OCI-LY3 (cell line): ENCODE measurements at regions not wholly inside any gene's neighbourhood (a gene's known extent, or its start where the extent isn't known, plus 50 kb on each side); places are given as distances from the start of the nearest gene placed in this dataset.

Experiments
- H2AFZ ChIP-seq: fragments of 200-600, 300-600 bp; shearing (Covaris generic); 2 replicates; pipeline ENCODE4 v1.6.0; 2014; ENCODE audit warnings: antibody characterized with exemption, low read depth, low read length
- H3K27ac ChIP-seq: fragments of 200-600, 300-600 bp; sonication (generic); 2 replicates; pipeline ENCODE4 v1.5.1; 2014; ENCODE audit warnings: mild to moderate bottlenecking, low read length, moderate library complexity, mixed read lengths
- H3K27me3 ChIP-seq: fragments of 200-600, 300-600 bp; sonication (generic); 2 replicates; pipeline ENCODE4 v1.6.1; 2014; ENCODE audit warnings: low read depth, low read length, mixed read lengths
- H3K36me3 ChIP-seq: fragments of 200-600, 300-600 bp; sonication (generic); replicated peaks from 2 replicates; pipeline ENCODE3; 2014; ENCODE audit warnings: low read depth, low read length, mixed read lengths
- H3K4me1 ChIP-seq: fragments of 300-600, 200-600 bp; sonication (generic); 2 replicates; pipeline ENCODE4 v1.6.1; 2014; ENCODE audit warnings: low read length, mixed read lengths
- H3K4me2 ChIP-seq: fragments of 200-600, 300-600 bp; sonication (generic); 2 replicates; pipeline ENCODE4 v1.6.1; 2014; ENCODE audit warnings: low read length, mixed read lengths
- H3K4me3 ChIP-seq: fragments of 300-600, 200-600 bp; sonication (generic); 2 replicates; pipeline ENCODE4 v1.5.1; 2014; ENCODE audit warnings: antibody characterized with exemption, mild to moderate bottlenecking, low read length, moderate library complexity
- H3K79me2 ChIP-seq: fragments of 300-600, 200-600 bp; shearing (Covaris generic); 2 replicates; pipeline ENCODE4 v1.6.1; 2014; ENCODE audit warnings: mild to moderate bottlenecking, low read length, mixed read lengths
- H3K9ac ChIP-seq: fragments of 300-600, 200-600 bp; shearing (Covaris generic); 2 replicates; pipeline ENCODE4 v1.6.0; 2014; ENCODE audit warnings: mild to moderate bottlenecking, low read length, moderate library complexity
- H3K9me3 ChIP-seq: fragments of 200-600, 300-600 bp; shearing (Covaris generic); 2 replicates; pipeline ENCODE4 v1.6.1; 2014; ENCODE audit warnings: low read length, mixed read lengths; ENCODE audit not compliant: insufficient read depth
- H4K20me1 ChIP-seq: fragments of 200-600, 300-600 bp; sonication (generic); 2 replicates; pipeline ENCODE4 v1.6.1; 2016; ENCODE audit warnings: low read length, mixed read lengths; ENCODE audit not compliant: insufficient read depth
- EZH2phosphoT487 ChIP-seq: fragments of 200-600 bp; shearing (Covaris generic); IDR thresholded peaks from 2 replicates; pipeline ENCODE4 v1.6.1; 2018; ENCODE audit warnings: antibody characterized with exemption, mixed run types, low read depth
- TF ChIP-seq, protein P1 (sequence below): fragments of 200-600, 300-600 bp; sonication (generic); IDR thresholded peaks from 2 replicates; pipeline ENCODE4 v1.5.1; 2014; ENCODE audit warnings: antibody characterized with exemption, low read length, low read depth

DNA sequence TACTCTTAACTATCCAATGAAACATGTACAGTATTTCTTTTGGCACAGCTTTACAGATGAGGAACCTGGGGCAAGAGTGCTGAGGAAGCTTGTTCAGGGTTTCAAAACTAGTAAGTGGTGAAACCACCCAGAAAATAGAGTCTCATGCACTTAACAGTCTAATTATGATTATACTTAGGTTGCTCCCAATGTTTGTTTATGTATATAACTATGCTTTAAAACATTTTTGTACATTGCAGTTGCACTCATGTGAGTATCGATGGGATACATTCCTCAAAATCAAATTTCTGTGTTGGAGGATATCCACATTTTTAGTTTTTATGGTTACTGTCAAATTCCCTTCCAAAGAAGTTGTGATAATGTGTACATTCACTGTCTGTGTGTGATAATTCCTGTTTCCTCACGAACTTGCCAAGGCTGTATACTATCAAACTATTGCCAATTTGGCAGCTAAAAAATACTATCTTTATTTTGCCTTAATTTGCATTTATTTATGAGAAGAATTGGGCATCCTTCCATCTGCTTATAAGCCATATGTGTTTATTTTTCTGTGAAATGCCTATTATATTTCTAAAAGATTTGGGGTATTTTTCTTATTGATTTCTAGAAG lies 143.9 kb upstream of the SSTR1 start:
- H3K9ac ChIP-seq: no peak overlapping the region
- H3K79me2 ChIP-seq: no peaks in the 10 kb centered on the region
- H2AFZ ChIP-seq: no peak overlapping the region
- no peak overlapping the region for H3K4me2 ChIP-seq
- no peak overlapping the region for H3K27ac ChIP-seq
- H3K36me3 ChIP-seq: no peaks in the 10 kb centered on the region
- no peak overlapping the region for H3K4me3 ChIP-seq
- no peaks in the 10 kb centered on the region; the same call in 1 of the 2 replicates for H3K9me3 ChIP-seq
- no peaks in the 10 kb centered on the region for H3K27me3 ChIP-seq
- H3K4me1 ChIP-seq: no peaks in the 10 kb centered on the region
- TF ChIP-seq, protein P1, sequence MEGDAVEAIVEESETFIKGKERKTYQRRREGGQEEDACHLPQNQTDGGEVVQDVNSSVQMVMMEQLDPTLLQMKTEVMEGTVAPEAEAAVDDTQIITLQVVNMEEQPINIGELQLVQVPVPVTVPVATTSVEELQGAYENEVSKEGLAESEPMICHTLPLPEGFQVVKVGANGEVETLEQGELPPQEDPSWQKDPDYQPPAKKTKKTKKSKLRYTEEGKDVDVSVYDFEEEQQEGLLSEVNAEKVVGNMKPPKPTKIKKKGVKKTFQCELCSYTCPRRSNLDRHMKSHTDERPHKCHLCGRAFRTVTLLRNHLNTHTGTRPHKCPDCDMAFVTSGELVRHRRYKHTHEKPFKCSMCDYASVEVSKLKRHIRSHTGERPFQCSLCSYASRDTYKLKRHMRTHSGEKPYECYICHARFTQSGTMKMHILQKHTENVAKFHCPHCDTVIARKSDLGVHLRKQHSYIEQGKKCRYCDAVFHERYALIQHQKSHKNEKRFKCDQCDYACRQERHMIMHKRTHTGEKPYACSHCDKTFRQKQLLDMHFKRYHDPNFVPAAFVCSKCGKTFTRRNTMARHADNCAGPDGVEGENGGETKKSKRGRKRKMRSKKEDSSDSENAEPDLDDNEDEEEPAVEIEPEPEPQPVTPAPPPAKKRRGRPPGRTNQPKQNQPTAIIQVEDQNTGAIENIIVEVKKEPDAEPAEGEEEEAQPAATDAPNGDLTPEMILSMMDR: no peak
- no peak for TF ChIP-seq EZH2phosphoT487
- no peaks in the 10 kb centered on the region for H4K20me1 ChIP-seq

DNA sequence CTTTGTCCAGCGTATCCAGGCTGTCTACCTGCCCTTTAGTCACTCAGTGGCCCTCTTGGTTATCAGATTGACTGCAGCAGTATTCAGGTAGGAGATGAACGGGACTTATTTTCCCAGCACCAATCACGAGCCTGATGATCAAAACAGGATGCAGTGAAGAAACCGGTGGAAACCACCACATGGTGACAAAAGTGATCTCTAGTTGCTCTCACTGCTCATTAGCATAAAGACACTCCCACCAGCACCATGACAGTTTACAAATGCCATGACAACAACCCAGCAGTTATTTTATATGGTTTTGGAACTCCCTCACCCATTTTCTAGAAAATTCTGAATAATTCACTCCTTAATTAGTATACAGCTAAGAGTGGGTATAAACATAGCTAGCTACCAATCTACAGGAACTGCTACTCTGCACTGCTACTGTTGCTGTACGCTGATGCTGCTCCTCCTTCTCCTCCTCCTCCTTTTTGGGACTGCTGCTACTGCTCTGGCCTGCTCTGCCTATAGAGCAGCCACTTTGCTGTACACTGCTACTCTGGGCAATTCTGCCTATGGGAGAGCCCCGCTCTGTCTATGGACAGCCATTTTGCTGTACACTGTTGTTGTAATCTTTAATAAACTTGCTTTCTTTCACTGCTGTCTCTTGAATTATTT lies 142.5 kb upstream of the SSTR1 start:
- Histone ChIP-seq H3K9ac (no peak overlapping the region), H3K4me1 (no peaks in the 10 kb centered on the region), H3K4me2 (no peak overlapping the region; the same call in 1 of the 2 replicates), H3K36me3 (no peaks in the 10 kb centered on the region), H3K27me3 (no peaks in the 10 kb centered on the region), H2AFZ (no peak overlapping the region), H3K4me3 (no peak overlapping the region), H3K27ac (no peak overlapping the region), H4K20me1 (no peaks in the 10 kb centered on the region), H3K79me2 (no peaks in the 10 kb centered on the region), H3K9me3 (no peaks in the 10 kb centered on the region)
- TF ChIP-seq, protein P1: no peak
- TF ChIP-seq EZH2phosphoT487: no peak

DNA sequence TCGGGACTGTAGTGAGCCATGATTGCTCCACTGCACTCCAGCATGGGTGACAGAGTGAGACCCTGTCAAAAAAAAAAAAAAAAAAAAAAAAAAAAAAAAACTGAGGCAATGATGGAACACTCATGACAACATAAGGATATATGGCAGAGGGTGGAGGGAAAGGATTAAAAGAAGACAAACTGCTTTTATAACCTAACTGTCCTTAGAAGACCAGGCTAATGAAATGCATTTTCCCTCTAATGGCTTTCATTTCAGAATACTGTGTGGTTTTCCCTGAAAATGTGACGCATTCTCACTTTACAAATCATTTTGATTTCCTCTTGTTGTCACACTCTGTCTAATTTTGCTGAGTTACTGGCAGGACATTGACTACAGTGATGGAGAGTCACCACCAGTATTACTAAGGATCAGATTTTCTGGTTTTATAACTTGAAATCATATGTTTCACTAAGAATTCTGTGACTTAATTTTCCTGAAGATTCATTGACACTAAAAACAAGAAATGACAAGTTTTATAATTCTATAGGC lies 137.6 kb upstream of the SSTR1 start:
- Histone ChIP-seq H3K27ac (no peak overlapping the region), H3K4me2 (no peak overlapping the region), H3K79me2 (no peaks in the 10 kb centered on the region), H3K27me3 (no peaks in the 10 kb centered on the region), H3K9me3 (no peaks in the 10 kb centered on the region), H3K4me3 (no peak overlapping the region), H4K20me1 (no peaks in the 10 kb centered on the region), H3K36me3 (no peaks in the 10 kb centered on the region), H3K4me1 (no peaks in the 10 kb centered on the region), H3K9ac (no peak overlapping the region), H2AFZ (no peak overlapping the region)
- no peak for TF ChIP-seq EZH2phosphoT487
- TF ChIP-seq, protein P1: no peak

DNA sequence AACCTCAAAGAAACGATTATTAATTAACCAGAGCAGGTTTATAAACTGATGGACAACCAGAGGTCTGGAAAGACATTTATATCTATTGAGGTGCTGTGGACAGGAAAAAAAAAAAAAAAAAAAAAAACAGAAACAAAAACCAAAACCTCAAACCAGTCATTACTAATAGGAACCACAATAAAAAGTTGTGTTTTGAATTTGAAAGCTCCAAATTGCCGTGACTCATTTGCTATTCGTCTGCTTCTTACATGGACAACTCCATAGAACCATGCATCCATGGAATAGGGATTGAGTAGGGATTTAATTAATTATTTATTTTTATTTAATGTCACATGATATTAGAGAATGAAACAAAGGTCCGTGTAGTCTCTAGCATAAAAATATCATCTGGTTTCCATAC lies 134.1 kb upstream of the SSTR1 start:
- Histone ChIP-seq H3K27ac (no peak overlapping the region), H3K9ac (no peak overlapping the region), H3K27me3 (no peaks in the 10 kb centered on the region), H3K9me3 (no peaks in the 10 kb centered on the region), H3K36me3 (no peaks in the 10 kb centered on the region), H3K79me2 (no peaks in the 10 kb centered on the region), H3K4me1 (peaks cover 5% of the 10 kb centered on the region), H2AFZ (no peak overlapping the region), H3K4me3 (no peak overlapping the region), H4K20me1 (no peaks in the 10 kb centered on the region), H3K4me2 (no peak overlapping the region)
- TF ChIP-seq EZH2phosphoT487: no peak
- TF ChIP-seq, protein P1: no peak
